ENCODE measurements at regions not wholly inside any gene's neighbourhood (a gene's known extent, or its start where the extent isn't known, plus 50 kb on each side); places are given as distances from the start of the nearest gene placed in this dataset.

DNA sequence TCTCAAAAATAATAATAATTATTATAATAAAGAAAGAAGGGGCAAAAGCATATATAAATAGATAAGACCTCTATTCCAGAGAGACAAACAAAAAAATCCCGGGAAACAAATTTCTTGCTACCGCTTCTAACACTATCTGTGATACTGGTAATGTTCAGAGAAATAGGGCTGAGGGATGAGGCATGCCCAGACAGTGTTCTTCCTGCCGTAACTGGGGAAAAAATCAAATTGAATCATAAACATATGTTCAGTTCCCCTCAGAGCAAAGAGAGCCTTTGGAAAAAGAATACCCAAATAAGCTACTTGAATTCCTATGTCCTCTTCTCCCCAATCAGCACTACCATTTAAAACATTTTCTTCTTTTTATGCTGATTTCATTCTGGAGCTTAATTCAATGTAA, 688.0 kb downstream of the KCNJ2 start:
- TF ChIP-seq POLR2A (IDR thresholded peaks at IDR 0.05) = no peak
- TF ChIP-seq, protein P1, sequence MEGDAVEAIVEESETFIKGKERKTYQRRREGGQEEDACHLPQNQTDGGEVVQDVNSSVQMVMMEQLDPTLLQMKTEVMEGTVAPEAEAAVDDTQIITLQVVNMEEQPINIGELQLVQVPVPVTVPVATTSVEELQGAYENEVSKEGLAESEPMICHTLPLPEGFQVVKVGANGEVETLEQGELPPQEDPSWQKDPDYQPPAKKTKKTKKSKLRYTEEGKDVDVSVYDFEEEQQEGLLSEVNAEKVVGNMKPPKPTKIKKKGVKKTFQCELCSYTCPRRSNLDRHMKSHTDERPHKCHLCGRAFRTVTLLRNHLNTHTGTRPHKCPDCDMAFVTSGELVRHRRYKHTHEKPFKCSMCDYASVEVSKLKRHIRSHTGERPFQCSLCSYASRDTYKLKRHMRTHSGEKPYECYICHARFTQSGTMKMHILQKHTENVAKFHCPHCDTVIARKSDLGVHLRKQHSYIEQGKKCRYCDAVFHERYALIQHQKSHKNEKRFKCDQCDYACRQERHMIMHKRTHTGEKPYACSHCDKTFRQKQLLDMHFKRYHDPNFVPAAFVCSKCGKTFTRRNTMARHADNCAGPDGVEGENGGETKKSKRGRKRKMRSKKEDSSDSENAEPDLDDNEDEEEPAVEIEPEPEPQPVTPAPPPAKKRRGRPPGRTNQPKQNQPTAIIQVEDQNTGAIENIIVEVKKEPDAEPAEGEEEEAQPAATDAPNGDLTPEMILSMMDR (IDR thresholded peaks at IDR 0.05) = no peak
- intact Hi-C loops (cut with DNase I; ENCODE audit: low total_unique reads) = no loop called here
- 43 to 54% methylated on average over 3 of the region's 3 CpGs for WGBS, 2 donors
- H3K4me3 ChIP-seq (ENCODE audit: low read depth, poor library complexity, severe bottlenecking) = no peak overlapping the region
- no peak for DNase-seq (ENCODE audit: low spot score in 2 of 2)

DNA sequence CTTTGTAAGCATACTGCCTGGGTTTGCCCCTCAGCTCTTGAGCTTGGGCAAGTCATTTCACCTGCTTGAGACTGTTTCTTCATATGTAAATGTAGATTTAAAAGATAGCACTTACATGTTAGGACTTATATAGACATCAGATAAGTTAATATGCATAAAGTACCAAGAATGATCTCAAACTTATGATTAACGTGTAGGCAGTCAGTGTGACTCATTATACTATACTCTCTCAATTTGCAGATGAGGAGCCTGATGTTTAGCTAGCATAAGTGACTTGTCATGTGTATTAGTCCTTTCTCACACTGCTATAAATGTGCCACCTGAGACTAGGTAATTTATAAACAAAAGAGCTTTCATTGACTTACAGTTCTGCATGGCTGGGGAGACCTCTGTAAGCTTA, 690.5 kb downstream of the KCNJ2 start:
- WGBS, 2 donors = 43 to 52% methylated on average over 1 of the region's 1 CpG
- DNase-seq (ENCODE audit: low spot score in 2 of 2) = no peak
- TF ChIP-seq POLR2A (IDR thresholded peaks at IDR 0.05) = no peak
- TF ChIP-seq, protein P1 (IDR thresholded peaks at IDR 0.05) = no peak
- H3K4me3 ChIP-seq (ENCODE audit: low read depth, poor library complexity, severe bottlenecking) = no peak overlapping the region
- intact Hi-C loops (cut with DNase I; ENCODE audit: low total_unique reads) = no loop called here

DNA sequence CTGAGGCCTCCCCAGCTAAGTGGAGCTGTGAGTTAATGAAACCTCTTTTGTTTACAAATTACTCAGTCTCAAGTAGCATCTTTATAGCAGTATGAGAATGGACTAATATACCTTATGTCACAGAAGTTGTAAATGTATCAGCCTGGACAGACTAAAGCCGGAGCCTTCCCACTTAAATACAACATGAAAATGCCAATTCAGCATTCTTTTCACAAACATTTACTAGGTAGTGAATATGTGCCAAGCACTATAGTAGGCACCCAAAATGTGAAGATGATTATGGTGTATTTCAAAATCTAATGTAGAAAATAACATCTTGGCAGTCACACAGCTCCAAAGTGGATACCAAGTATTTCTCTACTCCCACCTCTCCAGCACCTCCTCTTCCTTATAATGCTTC, 693.0 kb downstream of the KCNJ2 start:
- 91 to 96% methylated on average over 1 of the region's 1 CpG for WGBS, 2 donors
- TF ChIP-seq, protein P1 (IDR thresholded peaks at IDR 0.05) = no peak
- TF ChIP-seq POLR2A (IDR thresholded peaks at IDR 0.05) = no peak
- intact Hi-C loops (cut with DNase I; ENCODE audit: low total_unique reads) = no loop called here
- DNase-seq (ENCODE audit: low spot score in 2 of 2) = no peak
- H3K4me3 ChIP-seq (ENCODE audit: low read depth, poor library complexity, severe bottlenecking) = no peak overlapping the region

DNA sequence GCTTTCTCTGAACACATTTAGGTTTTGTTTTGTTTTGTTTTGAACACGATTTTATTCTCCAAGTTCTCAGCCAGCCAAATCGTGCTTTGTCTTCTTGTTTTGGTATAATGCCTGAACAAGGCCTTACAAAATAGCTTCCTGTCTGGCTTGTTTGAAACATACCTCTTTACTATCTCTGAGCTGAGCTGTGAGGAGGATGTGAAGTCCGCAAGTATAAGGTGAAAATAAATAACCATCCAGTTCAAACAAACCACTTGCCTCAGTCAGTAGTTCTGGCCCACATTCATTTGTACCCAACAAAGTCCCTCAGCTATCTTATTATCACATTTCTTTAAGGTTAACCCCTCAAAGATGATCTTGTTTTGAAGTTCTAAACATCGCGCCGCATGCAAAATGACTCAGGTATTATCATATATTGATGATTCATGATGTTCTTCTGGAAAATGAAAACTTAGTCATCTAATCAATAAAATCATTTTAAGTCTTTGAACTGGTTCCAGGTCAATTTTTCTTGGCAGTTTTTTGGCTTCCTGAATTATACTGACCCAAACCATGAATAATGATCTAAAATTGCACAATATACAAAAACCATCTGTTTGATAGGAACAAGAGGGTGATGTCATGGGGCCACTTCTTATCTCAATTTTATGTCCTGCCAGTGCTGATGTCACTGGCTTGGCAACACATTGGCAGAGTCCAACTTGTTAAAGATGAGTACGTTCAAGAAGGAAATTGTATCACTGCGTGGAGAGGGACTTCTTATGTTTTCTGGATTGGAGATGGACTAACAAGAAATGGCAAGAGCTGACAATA, 694.3 kb downstream of the KCNJ2 start:
- DNase-seq (ENCODE audit: low spot score in 2 of 2) = no peak
- intact Hi-C loops (cut with DNase I; ENCODE audit: low total_unique reads) = no loop called here
- WGBS, 2 donors = 57 to 62% methylated on average over 8 of the region's 8 CpGs
- H3K4me3 ChIP-seq (ENCODE audit: low read depth, poor library complexity, severe bottlenecking) = no peak overlapping the region
- TF ChIP-seq, protein P1 (IDR thresholded peaks at IDR 0.05) = no peak
- TF ChIP-seq POLR2A (IDR thresholded peaks at IDR 0.05) = no peak

GRCh38 chr17:70865993-70866804, 696.9 kb downstream of the KCNJ2 start:
- no peak for DNase-seq (ENCODE audit: low spot score in 2 of 2)
- H3K4me3 ChIP-seq (ENCODE audit: low read depth, poor library complexity, severe bottlenecking) = no peak overlapping the region
- intact Hi-C loops (cut with DNase I; ENCODE audit: low total_unique reads) = no loop called here
- 82 to 88% methylated on average over 5 of the region's 5 CpGs for WGBS, 2 donors
- TF ChIP-seq POLR2A (IDR thresholded peaks at IDR 0.05) = no peak
- TF ChIP-seq, protein P1 (IDR thresholded peaks at IDR 0.05) = no peak
